WTC11 (cell line): ENCODE measurements at regions not wholly inside any gene's neighbourhood (a gene's known extent, or its start where the extent isn't known, plus 50 kb on each side); places are given as distances from the start of the nearest gene placed in this dataset.

ENCODE experiments used
- FOXJ3 ChIP-seq: sonication (generic); formaldehyde crosslinking; IDR thresholded peaks from 2 replicates; pipeline ENCODE4 v1.9.0; 2021; ENCODE audit warnings: missing genetic modification reagents, mild to moderate bottlenecking, borderline replicate concordance
- NFYB ChIP-seq: sonication (generic); formaldehyde crosslinking; conservative IDR thresholded peaks from 2 replicates; pipeline ENCODE4 v1.8.0; 2022; ENCODE audit warnings: low read depth, missing genetic modification reagents
- OVOL2 ChIP-seq: fragments of 250-450 bp; sonication (Bioruptor Pico); IDR thresholded peaks from 2 replicates; pipeline ENCODE4 v1.9.0; 2021; ENCODE audit warnings: mild to moderate bottlenecking, borderline replicate concordance
- RELA ChIP-seq: sonication (generic); formaldehyde crosslinking; IDR thresholded peaks from 2 replicates; pipeline ENCODE4 v1.8.1; 2022; ENCODE audit warnings: missing genetic modification reagents, mild to moderate bottlenecking, borderline replicate concordance
- TCF7 ChIP-seq: sonication (generic); formaldehyde crosslinking; IDR thresholded peaks from 2 replicates; pipeline ENCODE4 v1.8.0; 2022; ENCODE audit warnings: mild to moderate bottlenecking, low read depth, missing genetic modification reagents, moderate library complexity
- TEAD4 ChIP-seq: sonication (generic); formaldehyde crosslinking; IDR thresholded peaks from 2 replicates; pipeline ENCODE4 v1.8.0; 2022; ENCODE audit warnings: mild to moderate bottlenecking, missing genetic modification reagents
- TF ChIP-seq, protein P1 (sequence below): sonication (generic); formaldehyde crosslinking; IDR thresholded peaks from 2 replicates; pipeline ENCODE4 v1.8.1; 2022; ENCODE audit warnings: mild to moderate bottlenecking, moderate library complexity, missing genetic modification reagents
- TF ChIP-seq, protein P2 (sequence below): fragments of 200-600 bp; IDR thresholded peaks from 2 replicates; pipeline ENCODE4 v1.8.0; 2022; ENCODE audit warnings: antibody characterized with exemption
- TF ChIP-seq, protein P3 (sequence below): sonication (generic); formaldehyde crosslinking; IDR thresholded peaks from 2 replicates; pipeline ENCODE4 v1.8.0; 2022; ENCODE audit warnings: mild to moderate bottlenecking, missing genetic modification reagents
- TF ChIP-seq, protein P4 (sequence below): sonication (generic); formaldehyde crosslinking; IDR thresholded peaks from 2 replicates; pipeline ENCODE4 v1.8.1; 2023; ENCODE audit warnings: mild to moderate bottlenecking, missing genetic modification reagents, moderate library complexity
- TF ChIP-seq, protein P5 (sequence below): sonication (generic); formaldehyde crosslinking; IDR thresholded peaks from 2 replicates; pipeline ENCODE4 v1.8.1; 2022; ENCODE audit warnings: low read depth, mild to moderate bottlenecking, moderate library complexity, missing genetic modification reagents, borderline replicate concordance

- TF ChIP-seq, protein P1, sequence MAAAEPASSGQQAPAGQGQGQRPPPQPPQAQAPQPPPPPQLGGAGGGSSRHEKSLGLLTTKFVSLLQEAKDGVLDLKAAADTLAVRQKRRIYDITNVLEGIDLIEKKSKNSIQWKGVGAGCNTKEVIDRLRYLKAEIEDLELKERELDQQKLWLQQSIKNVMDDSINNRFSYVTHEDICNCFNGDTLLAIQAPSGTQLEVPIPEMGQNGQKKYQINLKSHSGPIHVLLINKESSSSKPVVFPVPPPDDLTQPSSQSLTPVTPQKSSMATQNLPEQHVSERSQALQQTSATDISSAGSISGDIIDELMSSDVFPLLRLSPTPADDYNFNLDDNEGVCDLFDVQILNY (CRISPR knock-in tag), result no peak
- TF ChIP-seq, protein P2, sequence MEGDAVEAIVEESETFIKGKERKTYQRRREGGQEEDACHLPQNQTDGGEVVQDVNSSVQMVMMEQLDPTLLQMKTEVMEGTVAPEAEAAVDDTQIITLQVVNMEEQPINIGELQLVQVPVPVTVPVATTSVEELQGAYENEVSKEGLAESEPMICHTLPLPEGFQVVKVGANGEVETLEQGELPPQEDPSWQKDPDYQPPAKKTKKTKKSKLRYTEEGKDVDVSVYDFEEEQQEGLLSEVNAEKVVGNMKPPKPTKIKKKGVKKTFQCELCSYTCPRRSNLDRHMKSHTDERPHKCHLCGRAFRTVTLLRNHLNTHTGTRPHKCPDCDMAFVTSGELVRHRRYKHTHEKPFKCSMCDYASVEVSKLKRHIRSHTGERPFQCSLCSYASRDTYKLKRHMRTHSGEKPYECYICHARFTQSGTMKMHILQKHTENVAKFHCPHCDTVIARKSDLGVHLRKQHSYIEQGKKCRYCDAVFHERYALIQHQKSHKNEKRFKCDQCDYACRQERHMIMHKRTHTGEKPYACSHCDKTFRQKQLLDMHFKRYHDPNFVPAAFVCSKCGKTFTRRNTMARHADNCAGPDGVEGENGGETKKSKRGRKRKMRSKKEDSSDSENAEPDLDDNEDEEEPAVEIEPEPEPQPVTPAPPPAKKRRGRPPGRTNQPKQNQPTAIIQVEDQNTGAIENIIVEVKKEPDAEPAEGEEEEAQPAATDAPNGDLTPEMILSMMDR, result no peak
- TF ChIP-seq TEAD4 (CRISPR knock-in tag), result no peak
- TF ChIP-seq, protein P3, sequence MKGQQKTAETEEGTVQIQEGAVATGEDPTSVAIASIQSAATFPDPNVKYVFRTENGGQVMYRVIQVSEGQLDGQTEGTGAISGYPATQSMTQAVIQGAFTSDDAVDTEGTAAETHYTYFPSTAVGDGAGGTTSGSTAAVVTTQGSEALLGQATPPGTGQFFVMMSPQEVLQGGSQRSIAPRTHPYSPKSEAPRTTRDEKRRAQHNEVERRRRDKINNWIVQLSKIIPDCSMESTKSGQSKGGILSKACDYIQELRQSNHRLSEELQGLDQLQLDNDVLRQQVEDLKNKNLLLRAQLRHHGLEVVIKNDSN (CRISPR knock-in tag), result no peak
- no peak for TF ChIP-seq TCF7 (CRISPR knock-in tag)
- TF ChIP-seq, protein P4, sequence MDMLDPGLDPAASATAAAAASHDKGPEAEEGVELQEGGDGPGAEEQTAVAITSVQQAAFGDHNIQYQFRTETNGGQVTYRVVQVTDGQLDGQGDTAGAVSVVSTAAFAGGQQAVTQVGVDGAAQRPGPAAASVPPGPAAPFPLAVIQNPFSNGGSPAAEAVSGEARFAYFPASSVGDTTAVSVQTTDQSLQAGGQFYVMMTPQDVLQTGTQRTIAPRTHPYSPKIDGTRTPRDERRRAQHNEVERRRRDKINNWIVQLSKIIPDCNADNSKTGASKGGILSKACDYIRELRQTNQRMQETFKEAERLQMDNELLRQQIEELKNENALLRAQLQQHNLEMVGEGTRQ (CRISPR knock-in tag), result no peak
- TF ChIP-seq FOXJ3 (CRISPR knock-in tag), result no peak
- TF ChIP-seq NFYB (CRISPR knock-in tag), result no peak
- no peak for TF ChIP-seq RELA
- no peak for TF ChIP-seq OVOL2 (CRISPR knock-in tag)
- TF ChIP-seq, protein P5, sequence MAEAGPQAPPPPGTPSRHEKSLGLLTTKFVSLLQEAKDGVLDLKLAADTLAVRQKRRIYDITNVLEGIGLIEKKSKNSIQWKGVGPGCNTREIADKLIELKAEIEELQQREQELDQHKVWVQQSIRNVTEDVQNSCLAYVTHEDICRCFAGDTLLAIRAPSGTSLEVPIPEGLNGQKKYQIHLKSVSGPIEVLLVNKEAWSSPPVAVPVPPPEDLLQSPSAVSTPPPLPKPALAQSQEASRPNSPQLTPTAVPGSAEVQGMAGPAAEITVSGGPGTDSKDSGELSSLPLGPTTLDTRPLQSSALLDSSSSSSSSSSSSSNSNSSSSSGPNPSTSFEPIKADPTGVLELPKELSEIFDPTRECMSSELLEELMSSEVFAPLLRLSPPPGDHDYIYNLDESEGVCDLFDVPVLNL, result no peak
Observed at GRCh38 chr6:9632026-9632425, 782.8 kb downstream of the TFAP2A start.
